ENCODE measurements at regions not wholly inside any gene's neighbourhood (a gene's known extent, or its start where the extent isn't known, plus 50 kb on each side); places are given as distances from the start of the nearest gene placed in this dataset.
"Not testable (repeated sequence)": the region's sequence is repeated elsewhere in the genome, so short reads cannot be mapped to it uniquely, and the experiment has no call there.

- DNase-seq (ENCODE audit: low read depth), result no peak
Measured at GRCh38 chr12:126966498-126966897, 1300.5 kb upstream of the TMEM132C start.

- no peak for DNase-seq (ENCODE audit: low read depth)
Measured at GRCh38 chr12:126967152-126967551, 1299.8 kb upstream of the TMEM132C start.

GRCh38 chr12:126974779-126975178, 1292.2 kb upstream of the TMEM132C start:
- DNase-seq (ENCODE audit: low read depth), result no peak

GRCh38 chr12:126976579-126976978, 1290.4 kb upstream of the TMEM132C start:
- no peak for DNase-seq (ENCODE audit: low read depth)

GRCh38 chr12:126979564-126979963, 1287.4 kb upstream of the TMEM132C start:
- DNase-seq (ENCODE audit: low read depth), result not testable (repeated sequence)

GRCh38 chr12:126982707-126983106, 1284.3 kb upstream of the TMEM132C start:
- DNase-seq (ENCODE audit: low read depth), result no peak

- not testable (repeated sequence) for DNase-seq (ENCODE audit: low read depth)
Measured at GRCh38 chr12:126983735-126984134, 1283.2 kb upstream of the TMEM132C start.

- DNase-seq (ENCODE audit: low read depth), result not testable (repeated sequence)
Measured at GRCh38 chr12:126985663-126986062, 1281.3 kb upstream of the TMEM132C start.

GRCh38 chr12:126989532-126989931, 1277.4 kb upstream of the TMEM132C start:
- no peak for DNase-seq (ENCODE audit: low read depth)

- DNase-seq (ENCODE audit: low read depth), result no peak
Measured at GRCh38 chr12:126993898-126994297, 1273.1 kb upstream of the TMEM132C start.

- DNase-seq (ENCODE audit: low read depth), result no peak
Measured at GRCh38 chr12:126994599-126994998, 1272.4 kb upstream of the TMEM132C start.

GRCh38 chr12:126998031-126998430, 1268.9 kb upstream of the TMEM132C start:
- no peak for DNase-seq (ENCODE audit: low read depth)

GRCh38 chr12:126998747-126999285, 1268.2 kb upstream of the TMEM132C start:
- no peak for DNase-seq (ENCODE audit: low read depth)

- DNase-seq (ENCODE audit: low read depth), result no peak
Measured at GRCh38 chr12:126999352-126999751, 1267.6 kb upstream of the TMEM132C start.

GRCh38 chr12:127005406-127005805, 1261.6 kb upstream of the TMEM132C start:
- DNase-seq (ENCODE audit: low read depth), result no peak

- no peak for DNase-seq (ENCODE audit: low read depth)
Measured at GRCh38 chr12:127006972-127007371, 1260.0 kb upstream of the TMEM132C start.

GRCh38 chr12:127008755-127009403, 1258.1 kb upstream of the TMEM132C start:
- DNase-seq (ENCODE audit: low read depth), result no peak

GRCh38 chr12:127012109-127012508, 1254.9 kb upstream of the TMEM132C start:
- DNase-seq (ENCODE audit: low read depth), result no peak

- DNase-seq (ENCODE audit: low read depth), result no peak
Measured at GRCh38 chr12:127013197-127013596, 1253.8 kb upstream of the TMEM132C start.

- DNase-seq (ENCODE audit: low read depth), result no peak
Measured at GRCh38 chr12:127014079-127014478, 1252.9 kb upstream of the TMEM132C start.

- DNase-seq (ENCODE audit: low read depth), result no peak
Measured at GRCh38 chr12:127024791-127025190, 1242.2 kb upstream of the TMEM132C start.

- DNase-seq (ENCODE audit: low read depth), result no peak
Measured at GRCh38 chr12:127025545-127025944, 1241.4 kb upstream of the TMEM132C start.

GRCh38 chr12:127035011-127035879, 1231.7 kb upstream of the TMEM132C start:
- DNase-seq (ENCODE audit: low read depth), result no peak
